Sigmoid colon (tissue), 6 donors: ENCODE measurements at regions not wholly inside any gene's neighbourhood (a gene's known extent, or its start where the extent isn't known, plus 50 kb on each side); places are given as distances from the start of the nearest gene placed in this dataset.

Experiments
- DNase-seq: peaks from one replicate; pipeline ENCODE4 v3.0.0-alpha.2; 2019
- H3K27ac ChIP-seq, 4 donors: fragments of 200-600 bp; sonication (generic); one replicate each; pipeline ENCODE4 v1.5.1; 2016 to 2019; ENCODE audit warnings: mild to moderate bottlenecking in 1 of 4
- H3K27me3 ChIP-seq, 3 donors: fragments of 200-600 bp; sonication (generic); one replicate each; pipeline ENCODE4 v1.5.1; 2019; ENCODE audit warnings: mild to moderate bottlenecking in 1 of 3
- H3K36me3 ChIP-seq, 4 donors: fragments of 200-600 bp; sonication (generic); one replicate each; pipeline ENCODE4 v1.5.1; 2016 to 2019
- H3K4me1 ChIP-seq, 4 donors: fragments of 200-600 bp; sonication (generic); one replicate each; pipeline ENCODE4 v1.5.1; 2017 to 2019
- H3K4me3 ChIP-seq, 4 donors: fragments of 200-600 bp; sonication (generic); one replicate each; pipeline ENCODE4 v1.5.1; 2017 to 2019; ENCODE audit warnings: mild to moderate bottlenecking in 2 of 4, moderate library complexity in 1 of 4
- H3K9me3 ChIP-seq, 4 donors: fragments of 200-600 bp in 3 of 4; sonication (generic) in 3 of 4; one replicate each; pipeline versions ENCODE4 v1.5.1 to v1.6.1; 2013 to 2019
- CTCF ChIP-seq, 4 experiments: fragments of 450-650 bp in 3 of 4; fragments of 200-600 bp in 1 of 4; IDR thresholded peaks; one replicate each; pipeline ENCODE4 v1.5.1; 2016 to 2019; ENCODE audit warnings: antibody characterized with exemption in 4 of 4, mild to moderate bottlenecking in 3 of 4, moderate library complexity in 2 of 4
- EP300 ChIP-seq, 4 donors: sonication (generic); formaldehyde crosslinking; IDR thresholded peaks; one replicate each; pipeline ENCODE4 v1.6.1; 2017; ENCODE audit warnings: antibody characterized with exemption in 4 of 4
- POLR2A ChIP-seq, 2 donors: fragments of 450-650 bp; IDR thresholded peaks; one replicate each; pipeline ENCODE4 v1.6.1; 2016; ENCODE audit warnings: antibody characterized with exemption in 2 of 2, mild to moderate bottlenecking in 2 of 2, moderate library complexity in 2 of 2
- POLR2AphosphoS5 ChIP-seq, 4 donors: sonication (generic); formaldehyde crosslinking; IDR thresholded peaks; one replicate each; pipeline ENCODE4 v1.6.1; 2017; ENCODE audit warnings: antibody characterized with exemption in 4 of 4
- WGBS, 2 donors: extraction: QIAGEN DNeasy Blood & Tissue Kit; methylation state at CpG; one replicate each; pipeline ENCODE4 v1.1.7; 2013; 5-methylcytosine and 5-hydroxymethylcytosine counted together
- intact Hi-C: fragments of 100-400 bp; cut with DNase I; formaldehyde crosslinking; loops from one replicate; pipeline ENCODE4 v1.15.1; 2023
- donor health status: healthy with polysubstance abuse.
- donor health status: healthy.

GRCh38 chr5:24788829-24789514, 144.2 kb upstream of the CDH10 start:
- Histone ChIP-seq H3K27me3 (no peaks in the 10 kb centered on the region), H3K27ac (no peak overlapping the region), H3K9me3 (no peaks in the 10 kb centered on the region), H3K36me3 (no peaks in the 10 kb centered on the region), H3K4me1 (no peaks in the 10 kb centered on the region), H3K4me3 (no peak overlapping the region)
- intact Hi-C loops = no loop called here
- no peak for DNase-seq
- no peak for TF ChIP-seq POLR2AphosphoS5 (IDR thresholded peaks at IDR 0.05)
- no peak for TF ChIP-seq EP300 (IDR thresholded peaks at IDR 0.05)
- WGBS, 2 donors = 54 to 71% methylated on average over 2 of the region's 2 CpGs

DNA sequence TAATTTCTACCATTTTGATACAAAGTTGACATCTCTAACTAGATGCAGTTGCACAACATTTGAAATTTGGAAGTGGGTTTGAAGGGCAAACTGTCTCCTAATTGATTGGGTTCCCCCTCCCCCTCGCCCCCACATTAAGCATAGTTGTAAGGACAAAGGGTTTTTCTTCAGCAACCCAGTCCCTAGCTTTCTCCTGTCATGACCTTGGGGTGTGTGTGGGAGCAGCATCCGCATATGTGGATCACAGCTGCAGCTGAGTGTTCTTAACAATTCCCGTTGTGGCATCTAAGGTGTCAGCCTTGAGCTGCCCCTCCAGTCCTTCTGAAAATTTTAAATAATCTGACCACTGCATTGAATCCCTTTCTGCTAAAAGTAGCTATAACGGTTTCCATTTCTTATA, 141.3 kb upstream of the CDH10 start:
- TF ChIP-seq POLR2AphosphoS5 (IDR thresholded peaks at IDR 0.05) (no peak), EP300 (IDR thresholded peaks at IDR 0.05) (no peak), CTCF (IDR thresholded peaks at IDR 0.05) (no peak), POLR2A (IDR thresholded peaks at IDR 0.05) (no peak)
- Histone ChIP-seq H3K27ac (no peak overlapping the region), H3K4me3 (no peak overlapping the region), H3K36me3 (no peaks in the 10 kb centered on the region), H3K9me3 (no peaks in the 10 kb centered on the region), H3K4me1 (no peaks in the 10 kb centered on the region), H3K27me3 (no peaks in the 10 kb centered on the region)
- intact Hi-C loops = no loop called here
- WGBS, 2 donors = 47 to 75% methylated on average over 4 of the region's 4 CpGs
- DNase-seq = no peak

- Histone ChIP-seq H3K4me3 (no peak overlapping the region), H3K27ac (no peak overlapping the region), H3K27me3 (no peaks in the 10 kb centered on the region), H3K36me3 (no peaks in the 10 kb centered on the region), H3K4me1 (no peaks in the 10 kb centered on the region), H3K9me3 (no peaks in the 10 kb centered on the region)
- no peak for DNase-seq
- intact Hi-C loops = no loop called here
- TF ChIP-seq POLR2A (IDR thresholded peaks at IDR 0.05) (no peak), CTCF (IDR thresholded peaks at IDR 0.05) (no peak), POLR2AphosphoS5 (IDR thresholded peaks at IDR 0.05) (no peak), EP300 (IDR thresholded peaks at IDR 0.05) (no peak)
Observed at GRCh38 chr5:24783596-24783995, 138.8 kb upstream of the CDH10 start.

GRCh38 chr5:24777392-24777791, 132.6 kb upstream of the CDH10 start:
- 92 to 94% methylated on average over 10 of the region's 10 CpGs for WGBS, 2 donors
- no peak overlapping the region for H3K4me3 ChIP-seq
- no peak for DNase-seq
- H3K9me3 ChIP-seq = no peaks in the 10 kb centered on the region
- H3K4me1 ChIP-seq = no peaks in the 10 kb centered on the region
- no peaks in the 10 kb centered on the region for H3K36me3 ChIP-seq
- TF ChIP-seq CTCF (IDR thresholded peaks at IDR 0.05) (no peak), POLR2AphosphoS5 (IDR thresholded peaks at IDR 0.05) (no peak), POLR2A (IDR thresholded peaks at IDR 0.05) (no peak), EP300 (IDR thresholded peaks at IDR 0.05) (no peak)
- intact Hi-C loops = no loop called here
- no peak overlapping the region for H3K27ac ChIP-seq
- no peaks in the 10 kb centered on the region for H3K27me3 ChIP-seq

DNA sequence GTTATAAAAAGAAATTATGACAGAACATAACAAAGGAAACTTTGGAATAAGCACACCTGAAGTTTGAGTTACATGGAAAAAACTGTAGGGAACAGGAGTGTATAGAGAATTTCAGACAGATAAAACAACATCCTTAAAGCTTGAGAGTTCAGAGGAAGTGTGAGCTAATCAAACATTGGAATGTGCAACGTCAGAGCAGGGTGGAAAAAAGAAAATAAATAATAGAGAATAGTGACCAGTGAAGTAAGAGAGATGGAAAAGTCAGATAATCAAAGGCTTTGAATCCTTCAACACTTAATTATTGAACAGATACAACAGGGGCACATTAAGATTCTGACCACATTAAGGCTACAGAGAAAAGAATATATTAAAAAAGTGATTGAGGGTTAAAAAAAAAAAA, 128.5 kb upstream of the CDH10 start:
- 22 to 28% methylated on average over 1 of the region's 1 CpG for WGBS, 2 donors
- no peak for DNase-seq
- no peaks in the 10 kb centered on the region for H3K36me3 ChIP-seq
- no peak overlapping the region for H3K27ac ChIP-seq
- no peaks in the 10 kb centered on the region for H3K4me1 ChIP-seq
- H3K4me3 ChIP-seq = no peak overlapping the region
- no peaks in the 10 kb centered on the region for H3K27me3 ChIP-seq
- H3K9me3 ChIP-seq = peaks cover 0 to 4% (median 0%) of the 10 kb centered on the region in 4 donors
- intact Hi-C loops = no loop called here
- TF ChIP-seq POLR2A (IDR thresholded peaks at IDR 0.05) = no peak
- TF ChIP-seq CTCF (IDR thresholded peaks at IDR 0.05) = no peak
- TF ChIP-seq POLR2AphosphoS5 (IDR thresholded peaks at IDR 0.05) = no peak
- TF ChIP-seq EP300 (IDR thresholded peaks at IDR 0.05) = no peak
